NCI-H2081 (cell line): ENCODE measurements at regions not wholly inside any gene's neighbourhood (a gene's known extent, or its start where the extent isn't known, plus 50 kb on each side); places are given as distances from the start of the nearest gene placed in this dataset.
"Not testable (repeated sequence)": the region's sequence is repeated elsewhere in the genome, so short reads cannot be mapped to it uniquely, and the experiment has no call there.

Source experiments
- DNase-seq, 2 experiments: peaks; one replicate each; lab custom pipeline; 2025; lab: John Stamatoyannopoulos, UW

DNA sequence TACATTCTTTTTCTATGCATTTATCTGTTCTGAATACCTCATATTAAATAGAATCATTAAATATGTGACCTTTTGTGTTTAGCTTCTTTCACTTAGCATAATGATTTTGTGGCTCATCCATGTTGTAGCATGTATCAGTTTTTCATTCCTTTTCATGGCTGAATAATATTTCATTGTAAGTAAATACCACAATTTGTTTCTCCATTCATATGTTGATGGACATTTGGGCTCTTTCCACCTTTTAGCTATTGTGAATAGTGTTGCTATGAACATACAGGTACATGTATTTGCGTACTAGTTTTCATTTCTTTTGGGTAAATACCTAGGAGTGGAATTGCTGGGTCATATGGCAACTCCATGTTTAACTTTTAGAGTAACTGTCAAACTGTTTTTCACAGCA lies 85.1 kb downstream of the GNL3L start:
- DNase-seq, result no peak

GRCh38 chrX:54633641-54634040 lies 103.6 kb downstream of the GNL3L start:
- no peak for DNase-seq

DNA sequence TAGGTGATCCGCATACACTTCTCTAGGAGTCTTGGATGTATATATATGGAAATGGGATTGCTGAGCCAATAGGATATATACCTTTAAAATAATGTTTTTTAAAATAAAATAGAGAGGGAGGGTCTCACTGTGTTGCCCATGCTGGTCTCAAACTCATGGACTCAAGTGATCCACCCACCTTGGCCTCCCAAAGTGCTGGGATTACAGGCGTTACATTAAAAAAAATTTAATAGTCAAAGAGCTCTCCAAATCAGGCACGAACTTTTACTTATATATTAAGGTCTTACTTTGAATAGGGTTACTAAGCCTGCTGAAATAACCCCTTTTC lies 109.0 kb downstream of the GNL3L start:
- DNase-seq, result no peak

DNA sequence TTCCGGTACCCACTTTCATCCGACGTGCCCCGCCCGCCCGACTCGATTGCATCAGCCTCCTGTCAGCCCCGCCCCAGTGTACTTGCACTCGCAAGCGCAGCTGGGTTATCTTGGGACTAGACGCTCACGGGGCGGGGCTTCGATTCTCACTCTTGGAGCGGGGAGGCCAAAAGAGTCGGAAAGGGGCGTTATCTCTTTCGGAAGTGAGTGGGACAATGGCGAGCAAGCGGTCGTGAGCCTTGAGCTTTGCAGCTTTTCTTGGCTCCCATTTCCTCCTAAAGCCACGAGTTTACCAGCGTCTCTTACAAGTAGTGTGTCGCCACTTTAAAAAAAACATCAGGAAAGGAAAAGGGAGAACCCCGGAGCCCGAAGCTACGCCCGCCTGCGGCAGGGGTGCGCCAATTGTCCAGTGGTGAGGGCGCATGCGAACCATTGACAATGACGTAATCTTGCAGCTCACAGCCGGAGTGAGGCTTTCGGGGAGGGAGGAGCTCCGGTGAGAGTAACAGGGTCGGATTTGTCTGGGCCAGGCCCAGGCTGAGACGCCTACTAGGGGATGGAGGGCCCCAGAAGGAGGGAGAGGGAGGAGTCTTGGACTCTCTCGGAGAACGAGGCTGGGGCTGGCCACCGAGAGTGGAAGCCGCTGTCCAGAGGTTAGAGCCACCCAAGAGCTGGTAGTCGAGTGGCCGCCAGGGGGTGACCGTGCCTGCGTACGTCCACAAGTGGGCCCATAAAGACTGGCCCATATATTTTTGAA lies 109.5 kb downstream of the GNL3L start:
- DNase-seq, result peak; percentile 93 to 94

DNA sequence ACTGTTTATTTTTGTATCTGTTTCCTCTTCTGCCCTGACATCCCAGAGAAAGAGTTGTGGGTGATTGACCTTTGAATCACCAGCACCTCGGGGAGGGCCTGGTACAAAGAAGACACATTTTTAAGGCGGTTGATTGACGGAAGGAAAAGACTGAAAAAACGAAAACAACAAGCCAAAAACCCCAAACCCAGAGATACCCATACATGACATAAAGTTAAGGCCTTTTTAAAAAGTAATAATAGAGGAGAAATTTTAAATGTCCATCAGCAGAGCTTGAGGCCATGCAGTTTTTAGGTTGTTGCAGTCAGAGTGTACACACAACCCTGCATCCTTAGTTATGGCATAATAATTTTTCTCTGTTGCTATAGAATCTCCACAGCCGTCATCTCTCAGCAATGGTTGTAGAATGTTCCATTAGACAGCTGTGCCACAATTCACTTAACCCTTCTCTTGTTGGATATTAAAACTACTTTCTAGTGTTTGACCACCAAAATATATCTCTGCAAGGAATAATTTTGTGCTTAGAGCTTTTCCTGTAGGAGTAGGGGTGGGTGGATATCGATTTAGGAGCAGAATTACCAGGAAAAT lies 110.2 kb downstream of the GNL3L start:
- DNase-seq, result no peak

DNA sequence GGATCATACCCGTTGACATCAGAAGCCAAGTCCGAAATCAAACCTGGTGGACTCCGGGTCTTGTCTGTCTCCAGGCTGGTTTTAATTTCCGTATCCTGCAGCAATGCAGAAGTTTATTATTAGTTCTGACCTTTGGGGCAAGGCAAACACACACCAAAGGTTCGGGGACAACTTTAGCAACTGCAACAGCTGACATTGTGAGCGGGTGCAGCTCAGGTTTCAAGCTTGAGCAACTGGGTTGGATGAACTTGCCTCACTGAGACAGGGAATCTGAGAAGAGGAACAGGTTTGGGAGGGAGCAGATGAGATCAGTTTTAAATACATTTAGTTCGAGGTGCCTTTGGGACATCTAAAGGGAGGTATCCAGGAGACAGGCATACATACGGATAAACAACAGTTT lies 110.7 kb downstream of the GNL3L start:
- DNase-seq, result no peak

DNA sequence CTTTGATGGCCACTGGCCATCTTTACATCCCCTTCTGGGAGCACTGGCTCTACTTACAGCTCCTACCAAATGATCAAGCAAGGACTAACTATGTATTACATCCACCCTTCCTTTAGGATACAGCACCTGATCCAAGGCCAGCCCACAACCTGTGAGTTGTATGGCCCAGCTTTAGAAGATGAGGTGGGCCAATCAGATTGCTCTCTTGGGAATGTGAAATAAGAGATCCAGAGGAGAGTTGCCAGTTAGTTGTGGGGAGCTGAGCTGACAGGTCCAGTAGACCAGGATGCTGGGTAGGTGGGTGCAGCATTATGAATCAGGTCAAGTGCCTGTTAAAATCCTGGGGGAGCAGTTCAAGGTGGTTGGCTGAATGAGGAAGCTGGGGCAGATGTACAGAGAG lies 111.5 kb downstream of the GNL3L start:
- DNase-seq, result no peak

GRCh38 chrX:54647607-54648006 lies 117.6 kb downstream of the GNL3L start:
- DNase-seq, result not testable (repeated sequence)

- no peak for DNase-seq
Observed at GRCh38 chrX:54659547-54659946, 129.5 kb downstream of the GNL3L start.

DNA sequence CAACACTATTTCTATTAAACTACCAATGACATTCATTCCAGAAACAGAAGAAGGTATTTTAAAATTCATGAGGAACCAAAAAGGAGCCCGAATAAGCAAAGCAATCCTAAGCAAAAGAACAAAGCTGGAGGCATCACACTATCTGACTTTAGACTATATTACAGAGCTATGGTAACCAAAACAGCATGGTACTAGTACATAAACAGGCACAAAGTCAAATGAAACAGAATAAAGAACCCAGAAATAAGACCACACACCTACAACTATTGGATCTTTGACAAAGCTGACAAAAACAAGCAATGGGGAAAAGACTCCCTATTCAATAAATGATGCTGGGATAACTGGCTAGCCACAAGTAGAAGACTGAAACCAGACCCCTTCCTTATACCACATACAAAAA lies 122.3 kb downstream of the ITIH6 start:
- no peak for DNase-seq

DNA sequence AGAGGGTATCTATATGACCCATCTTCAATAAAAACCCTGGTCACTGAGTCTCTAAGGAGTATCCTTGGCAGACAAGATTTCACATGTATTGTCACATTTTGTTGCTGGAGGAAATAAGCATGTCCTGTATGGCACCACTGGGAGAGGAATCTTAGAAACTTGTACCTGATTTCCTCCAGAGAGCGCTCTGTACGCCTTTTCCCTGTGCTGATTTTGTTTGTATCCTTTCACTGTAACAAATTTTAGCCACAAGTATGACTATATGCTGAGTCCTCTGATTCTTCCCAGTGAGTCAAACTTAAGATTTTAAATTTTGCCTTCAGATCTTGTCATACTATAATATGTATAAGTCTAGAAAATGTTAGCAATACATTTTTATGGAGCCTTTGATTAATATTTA lies 102.8 kb downstream of the ITIH6 start:
- DNase-seq, result no peak

DNA sequence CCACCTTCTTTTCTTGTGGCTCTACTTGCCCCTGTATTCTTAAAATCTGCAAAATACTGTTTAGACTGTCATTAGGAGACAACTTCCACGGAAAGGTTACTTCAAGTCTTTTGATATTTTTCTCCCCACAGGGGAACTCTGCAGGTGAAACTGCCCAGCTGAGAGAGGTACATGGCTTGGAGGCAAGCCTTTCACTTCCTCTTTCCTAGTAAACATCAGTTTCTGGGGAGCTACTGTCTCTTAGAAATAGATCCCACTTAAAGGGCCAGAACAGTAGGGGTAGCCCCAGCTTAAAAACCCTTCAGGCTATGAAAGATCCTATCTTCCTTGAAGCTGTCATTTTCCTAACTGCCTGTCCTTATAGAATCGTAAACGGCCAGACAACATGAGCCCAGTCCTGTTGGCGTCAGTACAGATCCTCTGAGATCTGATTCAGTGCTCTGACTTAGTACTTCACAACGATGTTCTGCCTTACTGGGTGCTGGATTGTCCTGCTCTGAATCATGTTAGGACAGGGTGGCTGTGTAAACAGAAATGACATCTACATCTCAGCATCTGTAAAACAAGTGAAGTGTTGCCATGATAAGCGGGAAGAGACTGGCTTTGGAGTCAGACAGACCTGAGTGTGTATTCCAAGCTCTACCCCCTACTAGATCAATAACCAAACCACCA lies 102.1 kb downstream of the ITIH6 start:
- DNase-seq, result no peak
